Mammary epithelial cell (primary cell): ENCODE measurements at regions not wholly inside any gene's neighbourhood (a gene's known extent, or its start where the extent isn't known, plus 50 kb on each side); places are given as distances from the start of the nearest gene placed in this dataset.

Source experiments
- CTCF ChIP-seq, 2 donors: IDR thresholded peaks in 1 of 2; conservative IDR thresholded peaks in 1 of 2; 2 replicates each; pipeline ENCODE4 v1.5.1; 2011 to 2012; ENCODE audit warnings: inconsistent platforms in 2 of 2, low read length in 2 of 2, mild to moderate bottlenecking in 2 of 2, control low read depth in 1 of 2, low read depth in 1 of 2; ENCODE audit not compliant: insufficient read depth in 1 of 2; ENCODE audit errors: extremely low read depth in 1 of 2
- EZH2 ChIP-seq: IDR thresholded peaks from 2 replicates; pipeline ENCODE4 v1.6.1; 2012; ENCODE audit warnings: low read length, inconsistent platforms, borderline replicate concordance

- TF ChIP-seq CTCF (conservative IDR thresholded peaks at IDR 0.05 in 1 of 2, IDR thresholded peaks at IDR 0.05 in 1 of 2; ENCODE audit: extremely low read depth in 1 of 2, insufficient read depth in 1 of 2, low read depth in 1 of 2, low read length in 2 of 2) (no peak), EZH2 (no peak)
Measured at GRCh38 chr2:122734766-122735424, 979.4 kb downstream of the TSN start.
